Panc1 (cell line): ENCODE measurements at regions not wholly inside any gene's neighbourhood (a gene's known extent, or its start where the extent isn't known, plus 50 kb on each side); places are given as distances from the start of the nearest gene placed in this dataset.

ENCODE experiments used
- ATAC-seq: fragments of 200-7000 bp; cut with Tn5 transposase; 2 replicates; pipeline ENCODE4 v1.9.1; 2020; ENCODE audit warnings: mild to moderate bottlenecking, moderate library complexity
- BruUV-seq: library from RNA; stranded (reverse); fragments of 400-500 nt; replicated peaks from 2 replicates; lab custom pipeline; 2021; lab: Mats Ljungman, UMichigan
- CTCF ChIA-PET: fragments of 300-600 bp; sonication (Branson Sonifier 250); formaldehyde crosslinking; loops from one replicate; lab custom pipeline; 2022; ENCODE audit warnings: antibody characterized with exemption; lab: Charles Lee
- POLR2A ChIA-PET: fragments of 300-600 bp; sonication (Branson Sonifier 250); formaldehyde crosslinking; loops from one replicate; lab custom pipeline; 2022; ENCODE audit warnings: antibody characterized with exemption; lab: Charles Lee
- DNase-seq: peaks from one replicate; pipeline ENCODE4 v3.0.0-alpha.2; 2010; ENCODE audit warnings: low read depth, low spot score
- H3K27ac ChIP-seq: 2 replicates; pipeline ENCODE4 v1.5.1; 2011; ENCODE audit warnings: mild to moderate bottlenecking, low read length, inconsistent platforms
- H3K27me3 ChIP-seq: fragments of 200-500 bp; sonication (Bioruptor generic); 2 replicates; pipeline ENCODE4 v1.6.0; 2014; ENCODE audit warnings: low read length, inconsistent platforms; ENCODE audit not compliant: control insufficient read depth, insufficient read depth
- H3K36me3 ChIP-seq: fragments of 200-500 bp; sonication (Bioruptor generic); 2 replicates; pipeline ENCODE4 v1.5.1; 2014; ENCODE audit warnings: inconsistent platforms, mild to moderate bottlenecking, low read length, moderate library complexity; ENCODE audit not compliant: control insufficient read depth, insufficient read depth
- H3K4me1 ChIP-seq: 2 replicates; pipeline ENCODE4 v1.5.1; 2011; ENCODE audit warnings: inconsistent platforms, mild to moderate bottlenecking, low read length, moderate library complexity; ENCODE audit not compliant: control insufficient read depth, insufficient read depth
- H3K4me3 ChIP-seq, 2 experiments: 2 replicates each; pipeline ENCODE4 v1.5.1; 2011 to 2012; ENCODE audit warnings: low read depth in 2 of 2, low read length in 2 of 2, mild to moderate bottlenecking in 2 of 2, inconsistent platforms in 1 of 2, moderate library complexity in 1 of 2
- H3K9me3 ChIP-seq: fragments of 200-500 bp; sonication (Bioruptor generic); 2 replicates; pipeline ENCODE4 v1.5.1; 2014; ENCODE audit warnings: low read depth, mild to moderate bottlenecking, inconsistent platforms, low read length, moderate library complexity; ENCODE audit not compliant: control insufficient read depth, insufficient read depth
- CTCF ChIP-seq: fragments of 450-650 bp; IDR thresholded peaks from 2 replicates; pipeline ENCODE4 v1.5.1; 2017; ENCODE audit warnings: mild to moderate bottlenecking
- SIN3A ChIP-seq: IDR thresholded peaks from 2 replicates; pipeline ENCODE4 v1.6.1; 2012; ENCODE audit warnings: low read depth, mild to moderate bottlenecking, low read length, moderate library complexity, borderline replicate concordance; ENCODE audit not compliant: insufficient read depth
- TCF7L2 ChIP-seq: IDR thresholded peaks from 2 replicates; pipeline ENCODE4 v1.6.1; 2011; ENCODE audit warnings: mild to moderate bottlenecking, low read depth, low read length, inconsistent platforms
- in situ Hi-C: cut with HindIII; loops from 2 replicates; pipeline ENCODE4 v1.10.0; 2016; ENCODE audit warnings: low sequenced_read_pairs, low pct_unique_long_range_greater_than_20kb
- intact Hi-C: fragments of 100-400 bp; cut with micrococcal nuclease; formaldehyde crosslinking; loops from one replicate; pipeline ENCODE4 v1.10.0; 2022; ENCODE audit not compliant: unreplicated experiment
- TF ChIP-seq, protein P1 (sequence below), 2 experiments: IDR thresholded peaks; 2 replicates each; pipeline ENCODE4 v1.6.1; 2011 to 2012; ENCODE audit warnings: low read depth in 2 of 2, control low read depth in 1 of 2, low read length in 1 of 2, mild to moderate bottlenecking in 1 of 2, moderate library complexity in 1 of 2; ENCODE audit not compliant: insufficient read depth in 1 of 2

GRCh38 chr2:48195169-48195568 lies 119.3 kb upstream of the FOXN2 start:
- no peak for DNase-seq
- H3K4me1 ChIP-seq, result no peaks in the 10 kb centered on the region
- no peak overlapping the region for H3K4me3 ChIP-seq
- H3K27ac ChIP-seq, result no peak overlapping the region
- H3K36me3 ChIP-seq, result no peaks in the 10 kb centered on the region
- H3K27me3 ChIP-seq, result peaks cover 2% of the 10 kb centered on the region; the same call in 1 of the 2 replicates
- CTCF ChIA-PET, result no interaction called here
- H3K9me3 ChIP-seq, result no peaks in the 10 kb centered on the region
- no TSS peak for BruUV-seq
- intact Hi-C loops (no loop called here), in situ Hi-C loops (no loop called here)
- TF ChIP-seq, protein P1, sequence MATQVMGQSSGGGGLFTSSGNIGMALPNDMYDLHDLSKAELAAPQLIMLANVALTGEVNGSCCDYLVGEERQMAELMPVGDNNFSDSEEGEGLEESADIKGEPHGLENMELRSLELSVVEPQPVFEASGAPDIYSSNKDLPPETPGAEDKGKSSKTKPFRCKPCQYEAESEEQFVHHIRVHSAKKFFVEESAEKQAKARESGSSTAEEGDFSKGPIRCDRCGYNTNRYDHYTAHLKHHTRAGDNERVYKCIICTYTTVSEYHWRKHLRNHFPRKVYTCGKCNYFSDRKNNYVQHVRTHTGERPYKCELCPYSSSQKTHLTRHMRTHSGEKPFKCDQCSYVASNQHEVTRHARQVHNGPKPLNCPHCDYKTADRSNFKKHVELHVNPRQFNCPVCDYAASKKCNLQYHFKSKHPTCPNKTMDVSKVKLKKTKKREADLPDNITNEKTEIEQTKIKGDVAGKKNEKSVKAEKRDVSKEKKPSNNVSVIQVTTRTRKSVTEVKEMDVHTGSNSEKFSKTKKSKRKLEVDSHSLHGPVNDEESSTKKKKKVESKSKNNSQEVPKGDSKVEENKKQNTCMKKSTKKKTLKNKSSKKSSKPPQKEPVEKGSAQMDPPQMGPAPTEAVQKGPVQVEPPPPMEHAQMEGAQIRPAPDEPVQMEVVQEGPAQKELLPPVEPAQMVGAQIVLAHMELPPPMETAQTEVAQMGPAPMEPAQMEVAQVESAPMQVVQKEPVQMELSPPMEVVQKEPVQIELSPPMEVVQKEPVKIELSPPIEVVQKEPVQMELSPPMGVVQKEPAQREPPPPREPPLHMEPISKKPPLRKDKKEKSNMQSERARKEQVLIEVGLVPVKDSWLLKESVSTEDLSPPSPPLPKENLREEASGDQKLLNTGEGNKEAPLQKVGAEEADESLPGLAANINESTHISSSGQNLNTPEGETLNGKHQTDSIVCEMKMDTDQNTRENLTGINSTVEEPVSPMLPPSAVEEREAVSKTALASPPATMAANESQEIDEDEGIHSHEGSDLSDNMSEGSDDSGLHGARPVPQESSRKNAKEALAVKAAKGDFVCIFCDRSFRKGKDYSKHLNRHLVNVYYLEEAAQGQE (IDR thresholded peaks at IDR 0.05; ENCODE audit: insufficient read depth in 1 of 2, low read depth in 2 of 2, low read length in 1 of 2), result no peak
- TF ChIP-seq CTCF, result no peak
- TF ChIP-seq SIN3A, result no peak
- no peak for TF ChIP-seq TCF7L2
- no peak for ATAC-seq
- POLR2A ChIA-PET, result no interaction called here

GRCh38 chr2:48197618-48198017 lies 116.9 kb upstream of the FOXN2 start:
- intact Hi-C loops (no loop called here), in situ Hi-C loops (no loop called here)
- Histone ChIP-seq H3K4me1 (no peaks in the 10 kb centered on the region), H3K36me3 (no peaks in the 10 kb centered on the region), H3K4me3 (no peak overlapping the region), H3K27ac (no peak overlapping the region), H3K27me3 (peaks cover 2% of the 10 kb centered on the region; the same call in 1 of the 2 replicates), H3K9me3 (no peaks in the 10 kb centered on the region)
- CTCF ChIA-PET, result no interaction called here
- POLR2A ChIA-PET, result no interaction called here
- DNase-seq (no peak), ATAC-seq (no peak)
- no peak for TF ChIP-seq CTCF
- no peak for TF ChIP-seq TCF7L2
- TF ChIP-seq, protein P1 (IDR thresholded peaks at IDR 0.05; ENCODE audit: insufficient read depth in 1 of 2, low read depth in 2 of 2, low read length in 1 of 2), result no peak
- no TSS peak for BruUV-seq
